MM.1S (cell line): ENCODE measurements at regions not wholly inside any gene's neighbourhood (a gene's known extent, or its start where the extent isn't known, plus 50 kb on each side); places are given as distances from the start of the nearest gene placed in this dataset.

Source experiments
- EZH2 ChIP-seq: fragments of 300-600 bp; sonication (generic); optimal IDR thresholded peaks from 2 replicates; pipeline ENCODE3; 2017; ENCODE audit warnings: low read depth, mild to moderate bottlenecking, antibody characterized with exemption, low read length, mixed read lengths
- TF ChIP-seq, protein P1 (sequence below): fragments of 300-600 bp; sonication (generic); IDR thresholded peaks from 2 replicates; pipeline ENCODE4 v1.5.1; 2016; ENCODE audit warnings: antibody characterized with exemption, low read length, mixed read lengths

DNA sequence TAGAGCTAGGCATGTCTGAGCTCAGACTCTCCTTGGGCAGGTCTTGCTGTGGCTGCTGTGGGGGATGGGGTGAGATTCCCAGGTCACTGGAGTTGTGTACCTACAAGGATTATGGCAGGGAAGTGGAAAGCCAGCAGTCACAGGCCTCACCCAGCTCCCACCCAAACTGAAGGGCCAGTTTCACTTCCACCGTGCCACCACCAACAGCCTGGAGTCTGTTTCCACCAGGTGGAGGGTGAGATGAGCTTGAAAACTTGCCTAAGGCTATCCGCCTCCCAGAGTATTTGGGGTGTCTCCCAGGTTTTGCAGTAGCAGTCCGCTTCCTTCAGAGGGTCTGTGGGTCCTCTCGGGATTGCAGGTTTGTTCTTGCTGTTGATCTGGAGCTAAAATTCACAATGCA lies 327.7 kb downstream of the PTPRC start:
- no peak for TF ChIP-seq EZH2
- TF ChIP-seq, protein P1, sequence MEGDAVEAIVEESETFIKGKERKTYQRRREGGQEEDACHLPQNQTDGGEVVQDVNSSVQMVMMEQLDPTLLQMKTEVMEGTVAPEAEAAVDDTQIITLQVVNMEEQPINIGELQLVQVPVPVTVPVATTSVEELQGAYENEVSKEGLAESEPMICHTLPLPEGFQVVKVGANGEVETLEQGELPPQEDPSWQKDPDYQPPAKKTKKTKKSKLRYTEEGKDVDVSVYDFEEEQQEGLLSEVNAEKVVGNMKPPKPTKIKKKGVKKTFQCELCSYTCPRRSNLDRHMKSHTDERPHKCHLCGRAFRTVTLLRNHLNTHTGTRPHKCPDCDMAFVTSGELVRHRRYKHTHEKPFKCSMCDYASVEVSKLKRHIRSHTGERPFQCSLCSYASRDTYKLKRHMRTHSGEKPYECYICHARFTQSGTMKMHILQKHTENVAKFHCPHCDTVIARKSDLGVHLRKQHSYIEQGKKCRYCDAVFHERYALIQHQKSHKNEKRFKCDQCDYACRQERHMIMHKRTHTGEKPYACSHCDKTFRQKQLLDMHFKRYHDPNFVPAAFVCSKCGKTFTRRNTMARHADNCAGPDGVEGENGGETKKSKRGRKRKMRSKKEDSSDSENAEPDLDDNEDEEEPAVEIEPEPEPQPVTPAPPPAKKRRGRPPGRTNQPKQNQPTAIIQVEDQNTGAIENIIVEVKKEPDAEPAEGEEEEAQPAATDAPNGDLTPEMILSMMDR, result no peak
